Pons (tissue), 1 donor: ENCODE measurements at regions not wholly inside any gene's neighbourhood (a gene's known extent, or its start where the extent isn't known, plus 50 kb on each side); places are given as distances from the start of the nearest gene placed in this dataset.

Source experiments
- DNase-seq: peaks from one replicate; pipeline ENCODE4 v3.0.0-alpha.2; 2016; ENCODE audit warnings: low spot score

DNA sequence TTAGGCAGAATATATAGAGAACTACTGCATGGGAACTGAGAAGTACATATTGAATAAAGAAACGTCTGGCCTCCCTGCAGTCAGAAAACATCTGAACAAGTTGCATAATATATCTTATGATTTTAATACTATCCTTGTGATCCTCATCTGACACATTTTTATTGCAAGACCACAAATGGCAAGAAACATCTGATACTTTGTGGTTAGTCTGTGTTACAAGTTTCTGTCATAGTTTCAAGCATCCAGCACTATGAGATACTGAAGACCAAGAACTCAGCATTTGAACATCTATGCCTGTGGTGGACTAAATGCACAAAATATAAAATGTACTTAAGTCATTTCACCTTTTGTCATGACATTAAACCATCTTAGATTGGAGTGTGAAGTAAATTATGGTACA is 1175.8 kb upstream of the MIR17HG start:
- no peak for DNase-seq

DNA sequence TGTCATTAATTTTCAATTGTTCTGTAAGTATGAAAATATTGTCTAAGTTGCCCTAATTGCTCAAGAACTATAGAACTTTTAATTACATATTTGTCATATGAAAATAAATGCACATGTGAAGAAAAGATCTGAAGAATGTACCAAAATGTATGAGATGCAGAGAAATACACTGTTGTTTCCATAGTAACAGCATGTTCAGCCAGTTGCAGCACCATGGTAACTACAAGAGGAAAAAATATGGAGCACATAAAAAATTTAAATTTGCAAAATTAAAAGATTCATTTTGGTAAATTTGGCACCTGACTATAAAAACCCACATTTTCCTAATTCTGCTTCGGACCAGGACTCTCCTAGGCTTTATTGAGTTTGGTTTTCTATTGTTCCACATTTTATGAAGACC is 1170.0 kb upstream of the MIR17HG start:
- no peak for DNase-seq

DNA sequence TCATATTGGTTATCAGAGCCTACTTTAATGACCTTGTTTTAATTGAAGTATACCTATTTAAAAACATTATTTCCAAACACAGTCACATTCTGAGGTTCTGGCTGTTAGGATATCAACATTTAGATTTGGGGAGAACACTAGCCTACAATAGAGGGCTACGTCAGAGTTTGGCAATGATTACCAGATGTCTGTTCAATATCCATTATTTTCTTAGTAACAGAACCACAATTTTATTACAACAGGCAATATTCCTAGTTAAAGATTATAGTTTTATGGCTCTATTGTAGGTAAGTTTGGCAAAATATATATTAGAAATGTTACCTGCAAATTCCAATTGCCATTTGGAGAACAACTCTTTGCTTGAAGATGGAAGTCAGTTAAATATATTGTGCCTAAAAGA is 1163.1 kb upstream of the MIR17HG start:
- DNase-seq, result no peak

DNA sequence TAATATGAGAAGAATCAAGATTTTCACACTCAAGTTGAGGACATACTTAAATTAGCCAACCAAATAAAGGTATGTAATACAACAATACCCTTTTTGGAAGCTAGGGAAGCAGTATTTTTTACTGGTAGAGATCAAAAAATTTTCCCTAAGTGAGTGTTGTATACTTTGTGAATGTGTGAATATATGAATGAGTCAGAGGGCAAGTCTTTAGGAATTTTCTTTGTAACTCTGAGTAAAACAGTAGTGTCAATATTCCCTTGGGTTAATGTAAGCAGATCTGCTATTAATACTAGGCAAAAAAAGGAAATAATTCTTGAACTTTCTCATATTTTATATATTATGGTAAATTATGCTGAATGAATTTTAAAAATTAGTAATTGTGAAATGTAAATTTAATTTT is 1161.8 kb upstream of the MIR17HG start:
- DNase-seq, result no peak

DNA sequence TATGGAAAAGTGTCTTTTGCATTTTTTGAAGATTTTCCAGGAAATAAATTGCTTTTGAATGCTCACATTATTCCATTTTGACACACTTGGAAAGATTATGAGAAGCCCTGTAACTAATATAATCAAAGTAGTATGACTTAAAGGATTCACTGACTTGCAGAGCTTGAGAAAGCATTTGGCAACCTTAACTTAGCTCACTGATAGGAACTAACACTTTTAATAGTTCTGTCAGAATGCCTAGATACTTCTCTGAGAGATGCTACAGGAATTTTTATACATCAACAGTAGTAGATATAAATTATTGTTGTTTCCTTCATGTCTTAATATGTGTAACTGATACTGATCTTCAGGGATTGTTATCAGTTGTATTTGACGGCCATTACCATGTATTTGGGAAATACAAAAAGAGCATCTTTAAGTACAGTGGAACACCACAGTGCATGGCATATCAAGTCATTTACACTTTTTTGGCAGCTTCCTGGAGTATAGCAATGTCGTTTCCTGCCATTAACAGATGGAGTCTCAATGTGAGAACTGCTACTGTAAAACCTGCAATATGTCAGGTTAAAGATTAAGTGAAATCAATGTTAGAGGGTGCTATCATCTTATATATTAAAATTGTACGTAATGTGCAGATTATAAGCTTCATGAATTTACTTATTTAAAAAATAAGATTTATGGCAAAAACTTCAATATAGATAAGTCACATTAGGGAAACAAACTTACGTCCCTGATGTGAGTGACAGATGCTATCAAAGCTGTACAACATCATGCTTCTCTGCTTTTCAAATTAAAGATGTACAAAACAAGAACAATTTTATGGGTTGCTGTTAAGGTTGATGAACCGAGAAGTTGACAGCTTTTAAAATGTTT is 1159.8 kb upstream of the MIR17HG start:
- no peak for DNase-seq

DNA sequence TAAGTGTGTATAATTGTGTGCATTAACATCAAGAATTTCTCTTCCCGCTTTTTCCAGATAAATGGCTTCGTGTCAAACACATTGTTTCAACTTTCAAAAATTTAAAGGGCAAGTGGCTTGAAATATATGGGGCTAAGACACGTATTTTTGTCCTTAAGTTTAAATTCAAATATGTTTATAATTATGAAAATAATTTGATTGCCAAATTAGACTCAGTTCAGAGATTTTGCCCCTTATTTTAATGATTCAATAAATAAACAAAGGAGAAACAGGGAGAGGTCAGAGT is 1159.2 kb upstream of the MIR17HG start:
- no peak for DNase-seq

DNA sequence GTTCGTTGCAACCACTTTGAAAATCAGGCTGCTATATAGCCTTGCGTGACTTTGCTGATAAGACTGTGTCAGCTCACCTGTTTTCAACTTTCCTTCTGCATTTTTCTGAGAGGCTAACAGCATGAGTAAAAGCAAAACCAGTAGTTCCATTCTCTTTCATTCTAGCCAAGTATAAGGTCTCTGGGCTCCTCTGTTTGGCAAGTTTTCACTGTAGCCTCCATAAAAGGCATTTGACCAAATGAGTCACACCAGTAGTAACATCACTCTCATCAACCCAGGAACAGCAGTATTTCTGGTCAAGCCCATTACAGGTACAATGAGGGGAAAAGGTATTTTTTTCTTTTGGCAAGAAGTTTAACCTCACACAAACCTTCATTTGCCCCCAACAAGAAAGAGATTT is 1149.8 kb upstream of the MIR17HG start:
- no peak for DNase-seq

DNA sequence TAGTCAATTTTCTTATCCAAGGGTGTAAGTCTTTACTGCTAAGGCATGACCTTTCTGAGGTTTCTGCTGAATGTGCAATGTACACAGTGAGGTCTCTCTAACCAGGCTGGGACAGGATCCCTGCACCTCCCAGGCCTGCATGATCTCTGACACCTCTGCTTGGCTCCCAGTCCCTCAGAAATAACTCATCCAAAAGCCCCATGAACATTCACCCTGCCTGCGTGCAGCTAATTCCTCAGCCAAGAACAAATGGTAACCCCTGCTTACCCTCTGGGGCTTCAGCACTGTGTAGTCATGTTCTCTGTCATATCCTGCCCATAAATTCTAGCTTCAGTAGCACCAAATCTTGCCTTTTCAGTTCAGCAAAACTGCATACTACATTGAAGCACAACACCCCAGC is 1146.3 kb upstream of the MIR17HG start:
- no peak for DNase-seq

DNA sequence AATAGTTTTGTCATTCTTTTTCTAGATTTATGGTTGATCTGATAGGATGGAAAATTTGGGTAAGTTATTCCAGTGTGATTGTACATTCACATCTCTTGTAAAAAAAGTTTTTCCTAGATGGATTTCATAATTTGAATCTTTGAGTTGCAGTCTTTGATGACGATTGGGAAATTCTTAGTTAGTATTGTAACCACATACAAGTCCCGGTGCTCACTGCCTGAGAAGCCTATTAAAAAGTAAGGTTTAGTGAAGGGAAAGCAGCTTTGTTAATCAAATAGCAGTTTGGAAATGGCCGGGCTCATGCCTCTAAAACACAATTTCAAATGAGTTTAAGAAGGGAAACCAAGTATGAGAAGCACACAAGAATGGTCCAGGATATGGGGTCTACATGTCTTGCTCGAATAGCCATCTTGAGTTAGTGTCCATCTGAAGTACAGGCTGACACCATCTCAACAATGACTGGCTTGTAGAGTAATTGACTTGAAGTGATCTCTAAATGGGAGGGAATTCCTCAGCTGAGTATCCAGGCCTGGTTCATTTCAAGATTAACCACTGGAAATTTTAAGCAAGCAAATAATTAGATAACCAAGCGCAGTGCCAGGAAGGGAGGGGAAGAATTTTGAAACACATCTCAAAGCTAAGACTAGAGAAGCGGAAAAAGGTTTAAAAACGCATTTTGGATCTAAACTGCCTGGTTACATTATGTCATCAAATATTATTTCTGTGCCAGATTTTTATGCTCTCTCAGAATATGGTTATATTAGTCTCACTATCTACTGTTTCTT is 1145.6 kb upstream of the MIR17HG start:
- DNase-seq, result no peak

DNA sequence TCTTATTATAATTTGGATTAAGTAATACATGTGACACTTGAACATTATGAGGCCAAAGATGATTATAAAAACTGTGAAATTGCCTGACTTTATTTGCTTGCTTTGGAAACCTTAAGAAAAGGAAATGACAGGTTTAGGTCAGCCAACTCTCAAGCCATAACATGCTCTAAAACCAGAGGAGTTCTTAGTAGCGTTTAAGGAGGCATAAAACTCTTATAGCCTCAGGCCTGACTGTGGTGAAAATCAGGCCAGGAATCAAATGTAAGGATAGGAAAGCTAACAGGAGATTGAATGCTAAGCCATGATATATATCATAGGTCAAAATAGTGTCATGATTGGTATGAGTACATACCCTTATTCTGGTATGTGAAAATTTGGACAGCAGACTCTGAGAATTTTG is 1142.4 kb upstream of the MIR17HG start:
- no peak for DNase-seq

DNA sequence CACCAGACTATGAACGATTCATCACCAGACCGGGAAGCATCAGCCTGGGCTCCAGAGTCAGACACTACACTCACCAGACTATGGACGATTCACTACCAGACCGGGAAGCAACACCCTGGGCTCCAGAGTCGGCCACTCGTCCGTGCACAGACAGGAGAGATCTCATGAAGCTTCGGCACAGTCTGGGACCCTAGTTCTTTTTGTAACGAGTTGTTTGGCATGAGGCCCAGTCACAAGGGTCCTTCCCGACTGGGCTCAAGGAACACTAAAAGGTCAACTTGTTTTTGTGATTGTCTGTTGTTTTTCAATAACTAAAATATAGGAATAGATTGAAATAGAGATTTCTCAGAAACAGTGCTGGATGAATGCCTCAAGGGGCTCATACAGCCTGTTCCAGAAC is 1141.6 kb upstream of the MIR17HG start:
- DNase-seq, result no peak

DNA sequence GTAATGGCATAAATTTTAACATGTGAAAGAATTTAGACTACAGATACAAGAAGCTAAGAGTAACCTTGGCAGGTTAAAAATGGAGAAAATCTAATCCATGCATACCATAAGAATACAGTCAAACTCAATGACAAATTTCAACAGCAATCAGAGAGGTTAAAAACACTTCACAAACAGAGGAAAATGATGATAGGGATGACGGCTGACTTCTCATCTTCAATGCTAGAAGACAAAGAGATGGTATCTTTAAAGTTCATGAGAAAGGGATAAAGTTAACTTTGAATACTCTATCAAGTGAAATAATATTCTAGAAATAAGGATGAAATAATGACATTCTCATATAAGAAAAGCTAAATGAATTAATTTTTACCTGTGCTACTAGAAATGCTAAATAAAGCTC is 1130.2 kb upstream of the MIR17HG start:
- DNase-seq, result no peak

DNA sequence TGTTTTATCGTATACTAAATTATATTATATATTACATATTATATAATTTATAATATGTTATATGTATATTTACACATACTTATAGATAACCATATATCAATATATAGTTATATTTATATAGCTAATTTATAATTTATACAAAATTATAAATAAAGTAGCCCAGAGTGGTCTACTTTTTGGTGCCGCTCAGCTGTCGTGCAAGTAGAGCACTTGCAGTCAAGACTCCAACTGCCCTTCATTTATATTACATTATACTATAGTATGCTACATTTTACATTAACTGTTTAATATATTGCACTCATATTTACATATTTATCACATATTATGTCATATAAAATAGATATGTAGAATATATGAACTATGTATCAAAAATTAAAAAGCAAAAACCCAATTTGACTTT is 1124.7 kb upstream of the MIR17HG start:
- DNase-seq, result no peak

DNA sequence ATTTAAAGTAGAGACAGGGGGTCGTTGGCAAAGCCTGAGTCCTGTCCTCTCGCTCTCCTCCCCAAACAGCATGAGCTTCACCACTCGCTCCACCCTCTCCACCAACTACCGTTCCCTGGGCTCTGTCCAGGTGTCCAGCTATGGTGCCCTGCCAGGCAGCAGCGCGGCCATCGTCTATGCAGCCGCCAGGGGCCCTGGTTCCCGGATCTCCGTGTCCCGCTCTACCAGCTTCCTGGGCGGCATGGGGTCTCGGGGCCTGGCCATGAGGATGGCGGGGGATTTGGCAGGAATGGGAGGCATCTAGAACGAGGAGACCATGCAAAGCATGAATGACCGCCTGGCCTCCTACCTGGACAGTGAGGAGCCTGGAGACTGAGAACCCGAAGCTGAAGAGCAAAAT is 1117.2 kb upstream of the MIR17HG start:
- DNase-seq, result no peak

DNA sequence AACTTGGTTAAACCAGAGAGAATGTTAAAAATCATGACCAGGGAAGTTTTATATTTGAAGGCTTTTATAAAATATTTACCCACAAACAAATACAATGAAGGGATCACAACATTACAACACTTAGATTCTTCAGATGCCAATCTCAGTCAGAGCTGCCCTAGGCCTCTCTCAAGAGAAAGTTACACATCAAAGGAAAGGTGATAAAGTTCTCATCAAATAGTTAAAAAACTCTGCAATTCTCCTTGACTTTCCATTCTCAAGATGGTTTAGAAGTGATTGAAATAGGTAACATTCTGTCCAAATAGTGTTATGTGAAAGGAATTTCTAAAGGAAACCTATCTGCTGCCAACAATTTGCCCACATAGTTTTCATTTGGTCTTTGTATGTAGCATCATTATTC is 1115.2 kb upstream of the MIR17HG start:
- DNase-seq, result no peak

DNA sequence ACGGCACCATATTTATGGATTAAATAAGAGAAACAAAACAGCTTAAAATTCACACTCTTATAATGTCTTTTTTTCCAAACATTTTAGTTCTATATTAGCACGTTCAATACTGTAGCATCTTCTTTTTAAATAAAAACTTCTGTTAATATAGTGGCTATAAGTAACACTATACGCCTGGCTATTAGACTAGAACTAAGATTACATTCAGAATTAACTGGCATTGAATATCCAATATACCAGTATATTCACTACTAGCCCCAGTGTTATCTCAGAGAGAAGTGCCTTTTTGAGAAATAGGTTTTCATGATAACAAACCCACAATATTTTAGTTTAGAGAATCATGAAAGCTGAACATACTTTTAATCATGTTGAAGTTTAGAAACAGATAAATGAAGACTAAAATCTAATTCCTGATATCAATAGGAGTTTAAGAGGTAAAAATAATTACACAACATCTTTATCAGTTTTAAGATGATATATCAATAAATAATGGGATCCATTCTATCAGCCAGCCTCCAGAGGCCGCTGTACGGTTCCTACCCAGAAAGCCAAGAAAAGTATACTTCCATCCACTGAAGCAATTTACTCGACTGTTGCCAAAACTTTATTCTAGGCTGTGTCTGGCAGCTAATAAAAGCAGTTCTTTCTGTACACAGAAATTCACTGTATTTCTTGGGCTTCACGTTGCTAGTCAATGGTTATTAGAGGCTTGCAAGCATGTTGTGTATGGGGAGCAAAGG is 1113.4 kb upstream of the MIR17HG start:
- no peak for DNase-seq

DNA sequence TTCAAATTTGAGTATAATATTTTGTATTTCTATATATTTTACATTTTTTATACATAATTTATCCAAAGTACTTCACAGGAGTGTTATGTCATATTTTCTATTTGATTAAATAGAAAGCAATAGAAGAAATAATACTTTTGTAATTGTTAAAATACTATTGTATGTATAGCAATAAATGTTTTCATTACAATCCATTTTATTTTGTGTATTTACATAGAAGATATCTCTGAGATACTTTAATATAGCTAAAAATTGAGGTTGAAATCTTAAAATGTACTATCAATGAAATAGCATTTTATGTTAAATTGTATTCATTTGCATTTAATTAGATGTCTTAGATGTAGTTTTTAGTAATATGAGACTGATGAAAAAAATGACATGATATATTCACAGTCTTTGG is 1109.6 kb upstream of the MIR17HG start:
- no peak for DNase-seq

DNA sequence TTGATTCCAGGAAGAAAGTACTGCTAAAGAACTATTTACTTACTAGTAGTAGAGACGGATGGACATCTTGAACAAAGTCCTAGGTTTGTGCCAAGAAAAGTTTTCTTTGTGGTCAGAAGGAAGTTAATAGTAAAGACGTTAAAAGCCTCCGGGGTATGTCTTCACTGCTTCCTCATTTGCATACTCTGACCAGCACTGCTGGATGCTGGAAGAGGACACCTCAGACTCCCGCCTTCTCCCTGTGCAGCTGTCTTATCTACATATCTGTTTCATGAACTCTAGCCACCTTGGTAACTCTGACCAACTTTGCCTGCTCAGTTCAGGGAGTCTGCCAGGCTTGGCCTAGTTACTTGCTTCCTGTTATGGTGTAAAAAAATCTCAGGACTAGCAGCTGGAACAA is 1109.1 kb upstream of the MIR17HG start:
- no peak for DNase-seq

DNA sequence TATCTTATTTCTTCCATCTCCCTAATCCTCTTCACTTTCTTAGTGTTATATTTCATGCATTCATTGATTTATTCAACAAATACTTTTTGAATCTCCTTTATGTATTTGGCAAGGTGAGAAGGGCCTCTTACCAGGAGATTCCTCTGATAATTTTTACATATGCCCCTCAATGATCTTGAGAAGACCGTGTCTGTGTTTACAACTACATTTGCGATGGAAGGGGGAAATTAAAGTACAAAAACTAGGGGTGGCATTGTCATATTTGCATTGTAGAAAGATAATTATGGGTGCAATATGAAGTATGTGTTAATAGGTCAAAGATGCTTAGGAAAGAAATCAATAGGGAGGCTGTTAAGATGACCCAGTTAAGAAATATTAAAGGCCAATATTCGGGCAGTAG is 1108.4 kb upstream of the MIR17HG start:
- no peak for DNase-seq

DNA sequence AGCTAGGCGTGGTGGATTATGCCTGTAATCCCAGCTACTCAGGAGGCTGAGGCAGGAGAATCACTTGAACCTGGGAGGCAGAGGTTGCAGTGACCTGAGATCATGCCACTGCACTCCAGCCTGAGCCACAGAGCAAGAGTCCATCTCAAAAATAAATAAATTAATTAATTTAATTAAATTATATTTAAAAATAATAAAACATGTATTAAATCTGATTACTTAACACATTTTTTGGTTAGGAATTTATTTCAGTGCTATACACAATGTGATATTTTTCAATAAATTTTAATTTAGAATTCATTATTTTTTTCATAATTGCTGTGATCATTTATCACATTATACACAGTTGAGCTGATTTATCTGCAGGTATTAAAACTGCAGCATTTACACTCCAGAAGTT is 1101.5 kb upstream of the MIR17HG start:
- no peak for DNase-seq

DNA sequence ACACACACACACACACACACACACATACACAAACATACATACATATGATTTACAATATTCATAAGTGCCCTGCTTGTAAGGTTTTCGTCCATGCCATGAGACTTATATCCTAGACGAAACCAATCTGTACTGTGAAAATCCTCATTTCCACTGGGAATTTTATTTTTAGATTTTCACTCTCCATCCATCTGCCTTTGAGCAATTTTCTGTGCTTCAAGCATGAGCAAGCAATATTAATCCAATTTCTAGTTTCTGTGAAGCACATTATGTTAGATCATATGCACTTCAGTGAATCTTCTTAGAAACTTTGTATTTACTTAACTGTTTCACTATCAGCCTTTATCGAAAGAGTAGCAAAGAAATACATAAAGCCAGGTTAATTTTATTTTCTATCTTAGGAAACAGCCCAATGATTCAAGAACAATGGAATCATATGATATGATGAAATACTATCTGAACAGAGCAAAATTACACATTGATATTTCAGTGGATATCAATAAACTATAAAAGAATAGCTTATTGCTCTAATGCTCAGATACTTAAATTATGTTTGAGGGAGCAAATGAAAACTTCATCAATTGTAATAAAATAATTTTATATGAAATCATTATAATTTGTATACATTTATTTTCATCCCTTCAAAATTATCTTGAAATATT is 1100.7 kb upstream of the MIR17HG start:
- no peak for DNase-seq

DNA sequence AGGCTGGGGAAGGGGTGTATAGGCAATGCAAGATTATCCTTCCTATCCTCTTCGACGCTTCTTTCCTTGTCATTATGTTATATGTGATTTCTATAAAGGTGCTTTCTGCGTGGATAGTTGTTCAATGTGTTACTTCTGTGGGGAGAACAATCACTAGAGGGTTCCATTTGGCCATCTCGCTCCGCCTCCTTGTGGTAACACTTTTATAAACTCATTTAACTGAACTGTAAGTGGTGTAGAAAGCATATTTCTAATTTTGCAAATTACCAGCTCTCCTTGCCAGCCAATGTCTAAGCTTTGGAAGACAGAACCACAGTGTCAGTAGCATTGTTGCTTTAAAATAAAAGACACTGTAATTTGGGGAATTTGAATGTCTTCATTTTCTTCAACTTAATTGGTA is 1093.7 kb upstream of the MIR17HG start:
- no peak for DNase-seq

DNA sequence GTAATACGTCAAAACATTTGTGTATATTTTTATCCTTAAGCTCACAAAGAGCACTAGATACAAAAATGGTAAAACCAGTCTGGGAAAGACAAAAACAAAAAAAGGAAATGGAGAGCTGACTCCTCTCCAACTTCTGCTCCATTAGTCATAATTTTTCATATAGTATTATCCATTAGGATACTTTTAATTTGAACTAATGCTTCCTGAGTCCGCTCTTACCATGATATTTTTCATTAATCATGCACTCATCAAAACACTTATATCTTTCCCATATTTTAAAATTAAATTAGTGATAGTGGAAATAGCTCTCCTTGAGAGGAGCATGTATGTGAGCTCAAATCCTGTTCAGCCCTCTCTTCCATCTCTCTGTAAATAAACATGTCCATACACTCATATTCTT is 1093.0 kb upstream of the MIR17HG start:
- DNase-seq, result no peak
